ENCODE measurements at regions not wholly inside any gene's neighbourhood (a gene's known extent, or its start where the extent isn't known, plus 50 kb on each side); places are given as distances from the start of the nearest gene placed in this dataset.

- H3K4me1 ChIP-seq = no peaks in the 10 kb centered on the region
- no peak for DNase-seq
- TF ChIP-seq CTCF (IDR thresholded peaks at IDR 0.05) = no peak
- no peaks in the 10 kb centered on the region for H3K36me3 ChIP-seq
- H3K9me3 ChIP-seq = no peaks in the 10 kb centered on the region
- ATAC-seq = no peak
- no peaks in the 10 kb centered on the region for H3K27me3 ChIP-seq
- no peak overlapping the region for H3K27ac ChIP-seq
- intact Hi-C loops (cut with DNase I) = no loop called here
- no peak overlapping the region for H3K4me3 ChIP-seq
Observed at GRCh38 chr21:24050231-24050630, 1557.0 kb downstream of the MRPL39 start.

- Histone ChIP-seq H3K27me3 (no peaks in the 10 kb centered on the region), H3K36me3 (no peaks in the 10 kb centered on the region), H3K4me3 (no peak overlapping the region), H3K4me1 (no peaks in the 10 kb centered on the region), H3K9me3 (no peaks in the 10 kb centered on the region), H3K27ac (no peak overlapping the region)
- DNase-seq (no peak), ATAC-seq (no peak)
- intact Hi-C loops (cut with DNase I) = no loop called here
- no peak for TF ChIP-seq CTCF (IDR thresholded peaks at IDR 0.05)
Observed at GRCh38 chr21:24046829-24047443, 1560.3 kb downstream of the MRPL39 start.

DNA sequence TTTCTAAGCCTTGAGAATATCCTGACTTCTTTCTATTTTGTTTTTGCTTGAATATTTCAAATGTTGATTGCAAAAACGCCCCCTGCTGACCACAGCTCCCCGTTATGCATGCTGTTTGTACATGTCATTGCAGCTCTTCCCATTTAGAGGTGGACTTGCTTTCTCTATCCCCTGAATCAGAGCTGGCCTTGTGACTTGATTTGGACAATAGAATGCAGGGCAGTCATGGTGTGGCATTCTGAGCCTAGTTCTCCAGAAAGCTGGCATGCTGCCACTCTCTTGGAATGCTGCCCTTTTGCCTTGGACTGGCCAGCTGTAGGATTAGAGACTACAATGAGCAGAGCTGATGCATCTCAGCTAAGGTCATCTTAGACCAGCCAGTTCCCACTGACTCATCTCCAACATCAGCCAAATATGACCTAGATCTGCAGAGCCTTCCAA is 1561.5 kb downstream of the MRPL39 start:
- no peak overlapping the region for H3K27ac ChIP-seq
- ATAC-seq (peak; percentile 76), DNase-seq (peak in 3 of 4 donors; percentile 26 to 64 (median 46))
- no peaks in the 10 kb centered on the region for H3K9me3 ChIP-seq
- peak in 1 of 2 donors; percentile 23 for TF ChIP-seq CTCF (IDR thresholded peaks at IDR 0.05)
- H3K27me3 ChIP-seq = no peaks in the 10 kb centered on the region
- H3K4me1 ChIP-seq = no peaks in the 10 kb centered on the region
- no peaks in the 10 kb centered on the region for H3K36me3 ChIP-seq
- intact Hi-C loops (cut with DNase I) = no loop called here
- no peak overlapping the region for H3K4me3 ChIP-seq

DNA sequence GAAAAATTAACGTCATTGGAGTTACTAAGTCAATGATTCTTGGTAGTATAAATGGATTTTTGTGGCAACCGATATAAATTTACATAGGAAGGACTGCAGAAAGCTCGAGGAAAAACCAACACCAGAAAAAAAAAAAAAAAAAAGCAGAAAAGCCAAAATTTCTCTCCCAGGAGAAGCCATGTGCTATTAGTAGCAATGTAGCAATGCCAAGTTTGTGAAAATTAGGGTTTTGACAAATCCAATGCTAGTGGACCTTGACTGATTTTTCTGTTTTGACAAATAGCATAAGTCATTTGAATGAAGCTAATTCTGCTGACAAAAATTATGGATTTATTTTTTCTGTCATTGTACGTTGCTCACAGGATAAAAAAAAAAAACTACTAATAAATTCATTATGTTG is 1561.9 kb downstream of the MRPL39 start:
- Histone ChIP-seq H3K4me1 (no peaks in the 10 kb centered on the region), H3K36me3 (no peaks in the 10 kb centered on the region), H3K27ac (no peak overlapping the region), H3K9me3 (no peaks in the 10 kb centered on the region), H3K27me3 (no peaks in the 10 kb centered on the region), H3K4me3 (no peak overlapping the region)
- no peak for DNase-seq
- no peak for TF ChIP-seq CTCF (IDR thresholded peaks at IDR 0.05)
- intact Hi-C loops (cut with DNase I) = no loop called here
- ATAC-seq = no peak

- H3K36me3 ChIP-seq = no peaks in the 10 kb centered on the region
- ATAC-seq = no peak
- H3K27me3 ChIP-seq = no peaks in the 10 kb centered on the region
- no peak overlapping the region for H3K4me3 ChIP-seq
- intact Hi-C loops (cut with DNase I) = no loop called here
- DNase-seq = no peak
- no peaks in the 10 kb centered on the region for H3K4me1 ChIP-seq
- H3K9me3 ChIP-seq = no peaks in the 10 kb centered on the region
- TF ChIP-seq CTCF (IDR thresholded peaks at IDR 0.05) = no peak
- H3K27ac ChIP-seq = no peak overlapping the region
Observed at GRCh38 chr21:24042687-24043086, 1564.6 kb downstream of the MRPL39 start.
